ENCODE measurements at regions not wholly inside any gene's neighbourhood (a gene's known extent, or its start where the extent isn't known, plus 50 kb on each side); places are given as distances from the start of the nearest gene placed in this dataset.

DNA sequence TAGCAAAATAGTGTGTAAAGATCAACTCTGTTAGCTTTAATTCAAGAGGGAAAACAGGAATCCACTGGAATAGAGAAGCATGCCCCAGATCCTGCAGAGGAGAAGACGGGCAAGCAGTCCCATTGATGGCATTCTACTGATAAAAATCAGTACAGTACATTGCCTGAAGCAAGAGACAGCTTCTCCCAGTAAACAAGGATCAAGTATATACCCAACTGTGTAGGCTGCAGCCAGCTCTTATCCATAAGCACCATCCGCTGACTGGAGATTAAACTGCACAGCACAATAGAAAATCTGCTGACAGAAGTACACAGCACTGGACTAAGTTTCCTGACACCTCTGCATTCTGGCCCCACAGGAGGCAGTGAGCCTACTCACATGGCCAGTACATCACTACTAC is 110.1 kb downstream of the COX18 start:
- Histone ChIP-seq H3K14ac (ENCODE audit: insufficient read depth, low read length) (no peak overlapping the region), H4K5ac (ENCODE audit: insufficient read length, low read depth, low read length) (no peak overlapping the region), H3K79me1 (ENCODE audit: insufficient read depth, low read depth, low read length, poor library complexity, severe bottlenecking) (no peaks in the 10 kb centered on the region), H3K9me3 (ENCODE audit: control insufficient read depth, low read depth, low read length) (no peaks in the 10 kb centered on the region), H3K23me2 (ENCODE audit: insufficient read length, low read depth, low read length, poor library complexity, severe bottlenecking) (no peaks in the 10 kb centered on the region), H2BK20ac (ENCODE audit: low read depth, low read length, poor library complexity, severe bottlenecking) (no peak overlapping the region), H2BK12ac (ENCODE audit: insufficient read length, low read depth, low read length) (no peak overlapping the region), H2AK5ac (ENCODE audit: insufficient read length, low read length) (no peak overlapping the region), H3T11ph (ENCODE audit: low read length) (no peak overlapping the region), H3K79me2 (ENCODE audit: insufficient read depth, low read length) (no peaks in the 10 kb centered on the region), H3K4me2 (ENCODE audit: insufficient read depth, insufficient read length, low read length) (no peak overlapping the region), H4K91ac (ENCODE audit: insufficient read length, low read depth, low read length) (no peak overlapping the region), H3K18ac (ENCODE audit: insufficient read length, low read depth, low read length) (no peak overlapping the region), H3K9ac (ENCODE audit: extremely low read depth, insufficient read length, low read length) (no peak overlapping the region), H2AFZ (ENCODE audit: low read length) (no peak overlapping the region), H3K4me1 (ENCODE audit: insufficient read depth, low read length) (no peaks in the 10 kb centered on the region; the same call in 1 of the 2 replicates), H3K4ac (ENCODE audit: low read depth, low read length) (no peak overlapping the region), H3K27ac (ENCODE audit: insufficient read length, low read depth, low read length) (no peak overlapping the region), H3K27me3 (ENCODE audit: insufficient read depth, low read length) (no peaks in the 10 kb centered on the region), H2BK120ac (ENCODE audit: low read depth, low read length, poor library complexity, severe bottlenecking) (no peak overlapping the region), H4K20me1 (ENCODE audit: control insufficient read depth, insufficient read depth, insufficient read length) (no peaks in the 10 kb centered on the region), H3K23ac (ENCODE audit: insufficient read length, low read depth, low read length) (no peak overlapping the region), H3K56ac (ENCODE audit: insufficient read length, low read depth, low read length) (no peak overlapping the region), H4K8ac (replicated peaks; ENCODE audit: insufficient read length, low read depth, low read length) (no peak overlapping the region), H2BK15ac (ENCODE audit: low read depth, low read length) (no peak overlapping the region), H2BK5ac (ENCODE audit: insufficient read length, low read length) (no peak overlapping the region)
- no peak for DNase-seq
- H3K4me3 Mint-ChIP-seq, result no peak overlapping the region
- H3K9me3 Mint-ChIP-seq, result peaks cover 5 to 6% of the 10 kb centered on the region in 2 experiments; a peak in 3 of 5 replicates
- H3K4me1 Mint-ChIP-seq, result peaks cover 0 to 2% of the 10 kb centered on the region in 2 experiments; a peak in 1 of 4 replicates
- H3K27me3 Mint-ChIP-seq (ENCODE audit: low read depth), result no peaks in the 10 kb centered on the region
- WGBS (ENCODE audit: extremely low coverage, insufficient read length, low lambda C conversion rate), result no CpG with 5 or more reads among the region's 2 CpGs
- TF ChIP-seq, protein P1, sequence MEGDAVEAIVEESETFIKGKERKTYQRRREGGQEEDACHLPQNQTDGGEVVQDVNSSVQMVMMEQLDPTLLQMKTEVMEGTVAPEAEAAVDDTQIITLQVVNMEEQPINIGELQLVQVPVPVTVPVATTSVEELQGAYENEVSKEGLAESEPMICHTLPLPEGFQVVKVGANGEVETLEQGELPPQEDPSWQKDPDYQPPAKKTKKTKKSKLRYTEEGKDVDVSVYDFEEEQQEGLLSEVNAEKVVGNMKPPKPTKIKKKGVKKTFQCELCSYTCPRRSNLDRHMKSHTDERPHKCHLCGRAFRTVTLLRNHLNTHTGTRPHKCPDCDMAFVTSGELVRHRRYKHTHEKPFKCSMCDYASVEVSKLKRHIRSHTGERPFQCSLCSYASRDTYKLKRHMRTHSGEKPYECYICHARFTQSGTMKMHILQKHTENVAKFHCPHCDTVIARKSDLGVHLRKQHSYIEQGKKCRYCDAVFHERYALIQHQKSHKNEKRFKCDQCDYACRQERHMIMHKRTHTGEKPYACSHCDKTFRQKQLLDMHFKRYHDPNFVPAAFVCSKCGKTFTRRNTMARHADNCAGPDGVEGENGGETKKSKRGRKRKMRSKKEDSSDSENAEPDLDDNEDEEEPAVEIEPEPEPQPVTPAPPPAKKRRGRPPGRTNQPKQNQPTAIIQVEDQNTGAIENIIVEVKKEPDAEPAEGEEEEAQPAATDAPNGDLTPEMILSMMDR (conservative IDR thresholded peaks at IDR 0.05), result no peak
- peaks cover 0 to 8% (median 1%) of the 10 kb centered on the region in 3 experiments; a peak in 2 of 7 replicates for H3K36me3 Mint-ChIP-seq (ENCODE audit: insufficient read depth in 1 of 3, low read depth in 3 of 3)
- H3K27ac Mint-ChIP-seq, result no peak overlapping the region

Measured in H9 (cell line).